ENCODE measurements at regions not wholly inside any gene's neighbourhood (a gene's known extent, or its start where the extent isn't known, plus 50 kb on each side); places are given as distances from the start of the nearest gene placed in this dataset.

- TF ChIP-seq, protein P1, sequence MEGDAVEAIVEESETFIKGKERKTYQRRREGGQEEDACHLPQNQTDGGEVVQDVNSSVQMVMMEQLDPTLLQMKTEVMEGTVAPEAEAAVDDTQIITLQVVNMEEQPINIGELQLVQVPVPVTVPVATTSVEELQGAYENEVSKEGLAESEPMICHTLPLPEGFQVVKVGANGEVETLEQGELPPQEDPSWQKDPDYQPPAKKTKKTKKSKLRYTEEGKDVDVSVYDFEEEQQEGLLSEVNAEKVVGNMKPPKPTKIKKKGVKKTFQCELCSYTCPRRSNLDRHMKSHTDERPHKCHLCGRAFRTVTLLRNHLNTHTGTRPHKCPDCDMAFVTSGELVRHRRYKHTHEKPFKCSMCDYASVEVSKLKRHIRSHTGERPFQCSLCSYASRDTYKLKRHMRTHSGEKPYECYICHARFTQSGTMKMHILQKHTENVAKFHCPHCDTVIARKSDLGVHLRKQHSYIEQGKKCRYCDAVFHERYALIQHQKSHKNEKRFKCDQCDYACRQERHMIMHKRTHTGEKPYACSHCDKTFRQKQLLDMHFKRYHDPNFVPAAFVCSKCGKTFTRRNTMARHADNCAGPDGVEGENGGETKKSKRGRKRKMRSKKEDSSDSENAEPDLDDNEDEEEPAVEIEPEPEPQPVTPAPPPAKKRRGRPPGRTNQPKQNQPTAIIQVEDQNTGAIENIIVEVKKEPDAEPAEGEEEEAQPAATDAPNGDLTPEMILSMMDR (conservative IDR thresholded peaks at IDR 0.05; ENCODE audit: low read depth, low read length), result no peak
- TF ChIP-seq EZH2phosphoT487 (IDR thresholded peaks at IDR 0.05; ENCODE audit: borderline replicate concordance, low read length), result no peak
Observed at GRCh38 chr7:68706291-68706690, 892.0 kb upstream of the AUTS2 start.
